ENCODE measurements at regions not wholly inside any gene's neighbourhood (a gene's known extent, or its start where the extent isn't known, plus 50 kb on each side); places are given as distances from the start of the nearest gene placed in this dataset.
"Not testable (repeated sequence)": the region's sequence is repeated elsewhere in the genome, so short reads cannot be mapped to it uniquely, and the experiment has no call there.

GRCh38 chr3:3902161-3902560 lies 102.9 kb downstream of the LRRN1 start:
- no peak for DNase-seq

- no peak for DNase-seq
Measured at GRCh38 chr3:3906171-3906570, 106.9 kb downstream of the LRRN1 start.

- no peak for DNase-seq
Measured at GRCh38 chr3:3907023-3907422, 107.8 kb downstream of the LRRN1 start.

GRCh38 chr3:3918763-3919162 lies 119.5 kb downstream of the LRRN1 start:
- no peak for DNase-seq

GRCh38 chr3:3919316-3919715 lies 120.1 kb downstream of the LRRN1 start:
- DNase-seq: no peak

GRCh38 chr3:3923619-3924018 lies 124.4 kb downstream of the LRRN1 start:
- no peak for DNase-seq

- DNase-seq: no peak
Measured at GRCh38 chr3:3927198-3927597, 128.0 kb downstream of the LRRN1 start.

GRCh38 chr3:3927965-3928364 lies 128.7 kb downstream of the LRRN1 start:
- DNase-seq: no peak

GRCh38 chr3:3941380-3941779 lies 142.1 kb downstream of the LRRN1 start:
- not testable (repeated sequence) for DNase-seq

- no peak for DNase-seq
Measured at GRCh38 chr3:3951071-3951470, 151.8 kb downstream of the LRRN1 start.

- no peak for DNase-seq
Measured at GRCh38 chr3:3951501-3951900, 152.3 kb downstream of the LRRN1 start.

GRCh38 chr3:3962867-3963266 lies 163.6 kb downstream of the LRRN1 start:
- DNase-seq: not testable (repeated sequence)

GRCh38 chr3:3984053-3984452 lies 184.8 kb downstream of the LRRN1 start:
- no peak for DNase-seq

- no peak for DNase-seq
Measured at GRCh38 chr3:3991598-3991997, 192.4 kb downstream of the LRRN1 start.

- DNase-seq: no peak
Measured at GRCh38 chr3:3992312-3992874, 193.2 kb downstream of the LRRN1 start.

- peak; percentile 67 for DNase-seq
Measured at GRCh38 chr3:3998140-3998922, 199.1 kb downstream of the LRRN1 start.

GRCh38 chr3:3999340-3999739 lies 200.1 kb downstream of the LRRN1 start:
- DNase-seq: not testable (repeated sequence)

- no peak for DNase-seq
Measured at GRCh38 chr3:4001976-4002375, 202.7 kb downstream of the LRRN1 start.

GRCh38 chr3:4006288-4006687 lies 207.1 kb downstream of the LRRN1 start:
- peak; percentile 83 for DNase-seq

GRCh38 chr3:4008205-4008604 lies 209.0 kb downstream of the LRRN1 start:
- no peak for DNase-seq

- no peak for DNase-seq
Measured at GRCh38 chr3:4011166-4011565, 211.9 kb downstream of the LRRN1 start.

GRCh38 chr3:4015426-4015825 lies 216.2 kb downstream of the LRRN1 start:
- DNase-seq: no peak

- DNase-seq: no peak
Measured at GRCh38 chr3:4019501-4019900, 220.3 kb downstream of the LRRN1 start.

GRCh38 chr3:4021162-4021561 lies 221.9 kb downstream of the LRRN1 start:
- no peak for DNase-seq

- no peak for DNase-seq
Measured at GRCh38 chr3:4029135-4029534, 229.9 kb downstream of the LRRN1 start.

All from RPMI8226 (cell line).